ENCODE measurements at regions not wholly inside any gene's neighbourhood (a gene's known extent, or its start where the extent isn't known, plus 50 kb on each side); places are given as distances from the start of the nearest gene placed in this dataset.
"Not testable (repeated sequence)": the region's sequence is repeated elsewhere in the genome, so short reads cannot be mapped to it uniquely, and the experiment has no call there.

DNA sequence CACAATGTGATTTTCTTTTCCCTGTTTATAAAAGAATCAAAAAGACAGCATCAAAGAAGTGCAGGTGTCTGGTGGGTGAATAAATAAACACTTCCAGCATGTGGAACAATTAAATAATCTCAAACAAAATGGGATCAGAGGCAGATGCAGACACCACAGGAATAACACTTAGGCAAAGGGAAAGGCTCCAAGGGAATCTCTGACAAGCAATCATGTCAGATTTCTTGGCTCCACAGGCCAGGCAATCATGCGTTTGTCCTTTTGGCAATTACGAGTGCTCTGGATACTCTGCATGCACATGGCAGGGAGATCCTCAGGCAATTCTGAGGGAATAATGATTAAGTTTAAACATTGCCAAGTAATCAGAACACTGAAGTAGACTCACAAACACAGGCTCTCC lies 403.5 kb upstream of the LUZP2 start:
- no peak for DNase-seq

DNA sequence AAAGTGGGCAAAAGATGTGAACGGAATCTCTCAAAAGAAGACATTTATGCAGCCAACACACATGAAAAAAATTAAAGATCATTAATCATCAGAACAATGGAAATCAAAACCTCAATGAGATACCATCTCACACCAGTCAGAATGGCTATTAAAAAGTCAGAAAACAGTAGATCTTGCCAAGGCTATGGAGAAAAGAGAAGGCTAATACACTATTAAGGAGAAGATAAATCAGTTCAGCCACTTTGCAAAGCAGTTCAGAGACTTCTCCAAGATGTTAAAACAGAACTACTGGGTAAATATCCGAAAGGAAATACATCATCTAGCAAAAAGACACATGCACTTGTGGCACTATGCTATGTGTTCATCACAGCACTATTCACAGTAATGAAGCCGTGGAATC lies 388.2 kb upstream of the LUZP2 start:
- DNase-seq = no peak

DNA sequence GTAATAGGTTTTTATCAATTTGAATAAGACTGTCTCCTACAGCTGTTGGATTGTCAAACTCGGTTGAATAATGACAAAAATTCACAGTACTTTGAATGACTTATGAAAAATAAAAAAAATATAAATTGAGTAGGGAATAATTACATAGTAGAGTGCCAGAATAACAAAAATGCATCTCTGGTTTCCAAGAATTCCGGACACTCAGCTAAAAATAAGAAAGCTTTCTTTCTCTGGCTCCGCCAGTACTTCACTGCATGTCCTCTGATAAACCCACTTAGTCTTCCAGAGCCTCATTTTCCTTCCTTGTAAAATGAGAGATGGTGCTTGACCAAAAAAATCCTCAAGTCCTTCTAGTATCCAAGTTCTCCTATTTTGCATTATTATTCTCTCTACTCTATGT lies 374.6 kb upstream of the LUZP2 start:
- no peak for DNase-seq

DNA sequence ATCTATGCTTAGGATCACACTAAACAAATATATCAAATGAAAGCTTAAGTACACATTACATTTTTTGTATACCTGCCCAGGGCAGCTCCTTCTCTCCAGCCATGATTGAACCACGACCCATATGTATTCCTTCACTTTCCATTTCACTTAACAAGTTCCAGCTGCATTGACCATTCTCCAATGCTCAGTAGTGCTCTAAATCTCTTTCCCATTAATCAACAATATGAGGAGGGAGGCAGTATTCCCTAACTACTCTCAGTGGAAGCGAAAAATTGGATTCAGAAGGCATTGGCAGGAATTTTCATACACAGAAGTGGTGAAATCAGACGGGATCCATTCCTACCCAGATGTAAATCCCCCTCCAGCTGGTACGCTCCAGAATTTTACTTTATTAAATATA lies 372.0 kb upstream of the LUZP2 start:
- no peak for DNase-seq

DNA sequence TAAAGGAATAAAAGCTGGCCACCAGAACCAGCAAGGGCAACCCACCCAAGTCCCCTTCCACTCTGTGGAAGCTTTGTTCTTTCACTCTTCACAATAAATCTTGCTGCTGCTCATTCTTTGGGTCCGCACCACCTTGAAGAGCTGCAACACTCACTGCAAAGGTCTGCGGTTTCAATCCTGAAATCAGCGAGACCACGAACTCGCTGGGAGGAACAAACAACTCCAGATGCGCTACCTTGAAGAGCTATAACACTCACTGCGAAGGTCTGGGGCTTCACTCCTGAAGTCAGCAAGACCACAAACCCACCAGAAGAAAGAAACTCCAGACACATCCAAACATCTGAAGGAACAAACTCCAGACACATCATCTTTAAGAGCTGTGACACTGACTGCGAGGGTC lies 365.2 kb upstream of the LUZP2 start:
- no peak for DNase-seq

DNA sequence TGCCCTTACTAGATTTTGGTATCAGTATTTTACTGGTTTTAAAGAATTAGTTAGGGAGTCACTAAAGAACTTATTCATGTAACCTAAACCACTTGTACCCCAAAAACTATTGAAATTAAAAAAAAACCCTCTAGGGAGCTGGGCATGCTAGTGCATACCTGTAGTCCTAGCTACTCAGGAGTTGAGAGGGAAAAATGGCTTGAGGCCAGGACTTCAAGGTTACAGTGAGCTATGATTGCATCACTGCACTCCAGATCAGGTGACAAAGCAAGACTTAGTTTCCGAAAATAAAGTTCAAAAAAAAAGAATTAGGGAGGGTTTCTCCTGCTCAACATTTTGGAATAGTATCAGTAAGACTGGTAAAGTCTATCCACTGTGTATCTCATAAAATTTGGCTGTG lies 364.4 kb upstream of the LUZP2 start:
- no peak for DNase-seq

DNA sequence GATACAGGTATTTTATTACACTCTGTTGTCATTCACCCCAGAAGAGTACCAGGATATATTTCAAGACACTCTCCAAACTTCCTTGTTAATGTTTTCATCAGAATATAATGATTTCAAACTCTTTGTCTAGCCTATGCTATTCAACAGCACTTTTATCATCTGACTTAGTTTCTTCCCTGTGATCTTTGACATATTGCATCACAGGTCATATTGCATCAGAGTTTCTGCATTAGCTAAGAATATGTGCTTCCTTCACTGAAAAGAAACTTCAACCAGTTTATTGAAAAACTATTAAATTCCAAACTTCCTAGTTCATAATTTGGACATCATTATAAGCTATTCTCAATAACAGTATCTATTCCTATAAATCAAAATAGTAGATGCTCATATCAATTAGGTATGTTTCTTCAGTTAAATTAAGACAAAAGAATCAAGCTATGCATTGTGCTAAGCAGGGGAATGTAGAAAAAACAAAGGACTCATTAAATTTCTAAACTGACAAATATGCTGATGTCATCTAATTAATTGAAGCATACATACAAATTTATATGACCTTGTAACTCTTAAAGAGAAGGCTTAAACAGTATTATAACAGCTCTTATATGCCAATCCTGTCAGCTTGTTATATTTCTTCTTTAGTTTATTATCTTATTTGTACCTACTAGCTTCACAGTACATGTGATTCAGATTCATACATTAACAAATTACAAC lies 361.8 kb upstream of the LUZP2 start:
- no peak for DNase-seq

DNA sequence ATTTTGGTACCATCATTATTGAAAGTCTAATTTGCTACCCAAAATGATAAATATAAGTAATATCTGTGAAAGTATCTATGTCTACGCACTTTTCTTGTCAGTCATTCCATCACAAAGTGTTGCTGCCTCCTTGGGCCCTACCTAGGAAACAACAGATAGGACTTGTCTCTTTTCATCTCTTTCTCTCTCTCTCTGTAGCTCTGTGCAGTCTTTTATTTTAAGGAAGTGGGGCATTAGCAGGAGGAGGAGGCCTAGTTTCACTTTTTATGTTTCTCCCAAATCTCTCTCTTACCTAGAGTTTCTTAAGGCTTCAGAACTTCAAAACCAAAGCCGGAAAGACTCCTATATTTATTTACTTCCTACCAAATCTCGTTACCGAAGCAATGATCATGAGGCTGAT lies 354.8 kb upstream of the LUZP2 start:
- DNase-seq = no peak

DNA sequence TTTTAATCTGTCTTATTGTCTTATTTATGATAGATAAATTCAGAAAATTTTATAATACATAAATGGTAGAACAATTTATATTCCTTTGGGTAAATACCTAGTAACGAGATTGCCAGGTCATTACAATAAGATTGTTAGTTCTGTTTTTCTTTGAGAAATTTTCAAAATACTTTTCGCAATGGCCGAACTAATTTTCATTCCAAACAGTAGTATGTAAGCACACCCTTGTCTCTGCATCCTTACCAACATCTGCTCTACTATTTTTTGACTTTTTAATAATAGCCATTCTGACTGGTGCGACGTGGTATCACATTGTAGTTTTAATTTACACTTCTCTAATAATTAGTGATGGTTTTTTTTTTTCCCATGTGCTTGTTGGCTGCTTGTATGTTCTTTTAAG lies 351.4 kb upstream of the LUZP2 start:
- DNase-seq = no peak

DNA sequence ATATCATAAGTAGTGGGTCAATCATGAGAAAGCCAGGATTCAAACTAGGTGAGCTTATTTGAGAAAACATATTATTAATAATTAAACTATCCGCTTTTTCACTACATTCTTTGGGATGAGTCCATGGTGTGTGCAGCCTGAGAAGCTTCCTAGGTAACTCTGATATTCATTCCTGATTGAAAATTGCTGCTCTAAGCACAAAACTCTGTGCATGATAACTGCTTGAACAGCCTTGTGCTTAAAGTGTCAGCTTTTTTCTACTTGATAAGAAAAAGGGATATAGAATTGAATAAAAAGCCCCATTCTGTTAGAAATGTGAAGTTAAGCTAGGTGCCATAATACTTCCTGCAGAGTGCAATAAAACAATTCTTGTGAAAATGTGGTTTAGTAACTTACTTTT lies 343.5 kb upstream of the LUZP2 start:
- DNase-seq = no peak

DNA sequence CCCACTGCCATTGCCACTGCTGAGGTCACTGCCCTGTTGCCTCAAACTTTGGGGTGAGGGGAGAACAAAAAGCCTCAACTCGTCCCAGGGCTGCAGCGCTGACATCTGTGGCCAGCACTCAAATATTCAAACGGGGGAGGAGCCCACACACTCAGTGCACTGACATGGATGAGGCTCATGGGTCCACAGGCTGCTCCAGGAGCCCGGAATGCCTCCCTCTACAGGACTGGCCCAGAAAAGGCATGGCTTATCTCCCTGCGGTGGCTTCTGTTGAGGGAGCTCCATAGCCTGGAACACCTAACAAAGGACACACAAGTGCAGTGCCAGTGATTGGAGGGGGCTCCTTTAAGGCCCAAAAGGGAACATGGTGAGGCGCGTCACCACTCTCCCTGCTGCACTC lies 341.1 kb upstream of the LUZP2 start:
- DNase-seq = no peak

DNA sequence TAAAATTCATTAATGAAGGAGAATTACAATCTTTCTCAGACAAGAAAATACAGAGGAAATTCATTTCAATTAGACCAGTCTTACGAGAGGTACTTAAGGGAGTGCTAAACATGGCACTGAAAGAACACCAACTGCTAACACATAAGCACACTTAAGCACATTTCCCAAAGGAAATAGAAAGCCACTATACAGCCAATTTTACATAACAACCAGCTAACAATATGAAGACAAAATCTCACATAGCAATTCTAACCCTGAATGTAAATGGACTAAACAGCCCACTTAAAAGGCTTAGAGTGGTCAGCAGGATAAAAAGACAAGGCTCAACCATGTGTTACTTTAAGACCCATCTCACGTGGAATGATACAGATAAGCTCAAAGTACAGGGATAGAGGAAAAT lies 339.5 kb upstream of the LUZP2 start:
- no peak for DNase-seq

DNA sequence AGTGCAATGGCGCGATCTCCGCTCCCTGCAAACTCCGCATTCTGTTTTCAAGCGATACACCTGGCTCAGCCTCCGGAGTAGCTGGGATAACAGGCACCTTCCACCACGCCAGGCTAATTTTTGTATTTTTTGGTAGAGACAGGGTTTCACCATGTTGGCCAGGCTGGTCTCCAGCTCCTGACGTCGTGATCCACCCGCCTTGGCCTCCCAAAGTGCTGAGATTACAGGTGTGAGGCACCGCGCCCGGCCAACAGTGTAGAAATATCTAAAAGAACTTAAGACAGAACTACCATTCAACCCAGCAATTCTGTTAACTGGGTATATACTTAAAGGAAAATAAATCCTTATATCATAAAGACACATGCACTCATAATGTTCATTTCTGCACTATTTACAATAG lies 335.3 kb upstream of the LUZP2 start:
- DNase-seq = no peak

DNA sequence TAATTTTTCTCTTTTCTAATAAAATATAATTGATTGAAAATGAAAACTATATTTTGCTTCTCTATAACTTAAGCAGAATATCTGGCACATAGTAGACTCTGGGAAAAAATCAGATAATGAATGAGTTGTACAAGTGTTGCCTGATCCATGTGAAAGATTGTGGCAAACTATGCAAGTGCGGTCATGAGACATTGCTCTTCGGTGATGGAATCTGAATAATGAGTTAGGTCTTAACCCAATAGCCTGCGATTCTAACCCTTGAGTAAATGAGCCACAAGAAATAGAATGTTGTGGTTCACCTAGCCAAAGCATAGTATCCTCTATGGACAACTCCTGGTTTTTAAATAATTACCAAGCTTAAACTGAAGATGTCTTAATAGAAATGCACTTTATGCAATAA lies 333.7 kb upstream of the LUZP2 start:
- no peak for DNase-seq

DNA sequence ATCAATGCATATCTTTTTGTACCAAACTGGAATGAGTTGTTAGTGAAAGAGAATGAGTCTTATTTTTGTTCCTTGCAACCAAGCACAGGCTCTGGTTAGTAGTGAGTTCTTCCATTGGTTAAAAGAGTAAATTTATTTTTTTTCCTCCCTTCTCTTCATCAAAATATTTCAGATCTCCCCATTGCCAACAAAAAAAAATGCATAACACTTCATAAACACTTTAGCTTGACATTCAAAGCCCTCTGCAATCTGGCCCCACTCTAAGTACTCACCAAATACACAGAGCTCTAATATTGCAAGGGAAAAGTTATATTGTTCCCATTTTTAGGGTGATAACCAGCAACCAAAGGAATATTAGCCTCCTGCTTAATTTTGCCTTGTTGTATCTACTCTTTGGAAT lies 333.0 kb upstream of the LUZP2 start:
- no peak for DNase-seq

DNA sequence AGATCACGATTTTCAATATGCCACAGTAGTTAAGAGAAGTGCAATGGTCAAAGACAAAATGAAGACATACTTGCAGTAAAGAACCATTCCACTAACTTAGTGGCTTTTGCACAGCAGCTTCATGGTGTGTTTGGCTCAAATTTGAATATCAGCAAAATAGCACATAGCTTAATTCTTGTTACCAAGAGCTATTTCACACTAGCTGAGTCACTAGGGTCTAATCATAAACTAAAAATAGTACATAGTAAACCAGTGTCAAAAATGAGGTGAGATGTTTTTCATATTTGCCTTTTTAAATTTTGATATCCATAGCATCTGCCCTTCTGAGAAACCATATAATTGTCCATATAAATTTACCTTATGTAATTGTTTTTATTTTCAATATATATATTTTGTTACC lies 325.0 kb upstream of the LUZP2 start:
- DNase-seq = no peak

DNA sequence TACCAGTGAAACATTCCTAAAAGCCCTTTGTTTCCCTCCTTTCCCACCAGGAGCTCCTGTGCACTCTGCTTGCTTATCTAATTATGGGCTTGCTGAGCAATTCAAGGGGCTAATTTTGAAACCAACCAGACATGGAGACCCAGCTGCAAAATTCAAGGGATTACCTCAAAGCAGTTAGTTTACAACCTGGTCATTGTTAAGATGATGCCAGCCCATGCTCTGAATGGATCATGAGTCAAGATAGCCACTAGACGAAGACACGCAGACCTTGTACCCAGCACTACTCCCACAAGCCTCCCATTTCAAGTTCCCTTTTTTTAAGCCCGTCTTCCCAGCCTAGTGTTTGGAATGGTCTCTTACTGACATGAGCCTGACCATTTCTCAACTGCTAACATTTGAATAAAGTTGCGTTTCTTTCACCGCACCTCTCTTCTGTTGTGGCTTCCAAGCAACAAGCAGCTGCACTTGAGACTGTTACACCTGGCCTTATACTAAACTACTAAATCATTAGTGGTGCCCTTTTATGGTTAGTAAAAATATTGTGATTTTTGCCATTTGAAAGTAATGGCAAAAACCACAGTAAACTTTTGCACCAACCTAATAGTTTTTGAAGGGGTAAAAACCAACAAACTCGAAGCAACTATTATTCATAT lies 315.3 kb upstream of the LUZP2 start:
- no peak for DNase-seq

DNA sequence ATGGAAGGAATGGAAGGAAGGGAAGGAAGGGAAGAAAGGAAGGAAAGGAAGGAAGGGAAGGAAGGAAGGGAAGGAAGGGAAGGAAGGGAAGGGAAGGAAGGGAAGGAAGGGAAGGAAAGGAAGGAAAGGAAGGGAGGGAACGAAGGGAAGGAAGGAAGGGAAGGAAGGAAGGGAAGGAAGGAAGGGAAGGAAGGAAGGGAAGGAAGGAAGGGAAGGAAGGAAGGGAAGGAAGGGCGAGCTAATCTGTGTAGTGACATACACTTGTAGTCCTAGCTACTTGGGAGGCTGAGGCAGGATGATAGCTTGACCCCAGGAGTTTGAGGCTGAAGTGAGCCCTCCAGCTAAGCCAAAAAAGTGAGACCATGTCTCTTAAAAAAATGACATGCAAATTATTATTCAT lies 311.3 kb upstream of the LUZP2 start:
- DNase-seq = not testable (repeated sequence)

DNA sequence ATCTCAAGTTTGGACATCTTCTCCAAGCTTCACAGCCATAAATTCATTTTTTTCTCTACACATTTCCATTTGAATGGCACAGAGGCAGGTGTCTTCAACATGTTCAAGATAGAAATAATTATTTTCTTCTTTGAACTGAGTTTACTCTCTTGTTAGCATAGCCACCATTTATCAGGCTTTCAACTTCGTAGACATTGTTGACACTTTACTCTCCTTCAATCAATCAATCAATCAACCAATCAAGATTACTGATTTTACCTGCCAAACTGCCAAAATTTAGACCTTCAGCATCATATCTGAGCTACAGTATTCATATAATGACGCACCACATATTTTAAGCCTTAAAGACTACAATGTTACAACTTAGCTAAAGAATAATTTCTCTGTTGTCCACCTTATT lies 300.1 kb upstream of the LUZP2 start:
- DNase-seq = no peak

DNA sequence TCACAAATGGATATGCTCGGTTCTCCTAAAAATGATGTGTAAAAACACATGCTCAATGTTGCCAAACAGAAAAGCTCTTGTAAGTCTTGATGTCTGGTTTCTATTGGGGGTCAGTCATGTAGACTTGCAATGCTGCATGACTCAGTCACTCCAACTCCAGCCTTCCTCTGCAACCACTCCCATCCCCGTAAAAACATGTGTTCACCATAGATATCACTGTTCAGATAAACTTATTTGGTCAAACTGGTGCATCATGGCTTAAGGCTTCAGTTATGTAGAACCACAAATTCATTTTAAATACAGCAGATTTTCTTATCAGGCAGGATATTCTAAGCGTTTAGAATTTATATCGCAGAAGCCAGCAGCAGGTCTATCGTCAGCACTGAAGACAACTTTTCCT lies 298.4 kb upstream of the LUZP2 start:
- DNase-seq = no peak

DNA sequence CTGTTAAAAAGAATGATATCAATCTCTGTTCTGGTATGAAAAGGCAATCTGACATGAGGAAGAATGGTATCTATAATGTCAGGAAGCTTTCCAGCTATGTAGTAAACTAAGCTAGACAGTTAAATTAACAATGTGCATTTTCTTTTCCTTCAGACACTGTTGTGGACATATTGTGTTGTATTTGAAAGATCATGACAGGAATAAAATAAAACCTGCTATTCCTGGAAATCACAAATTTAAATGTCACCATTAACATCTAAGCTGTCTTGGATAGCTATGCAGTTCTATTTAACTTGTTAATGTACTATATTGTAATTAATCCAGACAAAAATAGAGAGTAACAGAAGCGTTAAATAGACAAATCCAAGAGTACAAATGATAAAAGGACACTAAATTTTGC lies 297.4 kb upstream of the LUZP2 start:
- no peak for DNase-seq

DNA sequence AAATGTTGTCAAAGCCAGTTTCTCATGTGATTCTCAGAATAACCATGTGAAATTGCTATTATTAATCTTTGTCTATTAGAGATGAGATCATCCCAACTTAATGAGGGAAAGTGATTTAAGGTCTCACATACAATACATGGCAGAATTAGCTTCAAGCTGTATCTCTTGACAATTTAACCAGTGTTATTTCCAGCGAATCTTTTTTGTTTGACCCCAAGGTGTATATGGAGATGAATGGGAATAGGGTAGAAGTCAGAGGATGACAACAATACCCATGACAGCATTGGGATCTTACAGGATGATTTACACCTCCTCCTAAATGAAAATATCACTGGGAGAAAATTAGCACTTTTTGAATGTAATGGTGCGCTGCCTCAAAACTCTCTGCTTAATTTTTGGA lies 290.8 kb upstream of the LUZP2 start:
- no peak for DNase-seq

DNA sequence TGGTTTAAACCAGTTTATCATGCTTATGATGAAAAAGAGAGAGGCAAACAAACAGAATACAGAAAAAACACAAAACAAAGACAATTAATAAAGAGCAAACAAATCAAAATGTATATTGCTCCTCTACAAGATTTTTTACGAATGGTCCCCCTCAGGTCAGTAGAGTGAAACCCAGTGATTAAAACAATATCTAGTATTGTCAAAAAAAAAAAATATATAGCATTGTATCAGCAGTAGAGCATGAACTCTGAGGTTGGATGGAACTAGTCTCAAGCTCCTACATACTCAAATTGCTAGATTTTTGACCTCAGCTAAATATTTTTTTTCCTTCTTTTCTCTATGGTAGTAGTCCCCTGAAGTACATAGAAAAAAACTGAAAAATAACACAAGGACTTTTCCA lies 290.3 kb upstream of the LUZP2 start:
- no peak for DNase-seq

DNA sequence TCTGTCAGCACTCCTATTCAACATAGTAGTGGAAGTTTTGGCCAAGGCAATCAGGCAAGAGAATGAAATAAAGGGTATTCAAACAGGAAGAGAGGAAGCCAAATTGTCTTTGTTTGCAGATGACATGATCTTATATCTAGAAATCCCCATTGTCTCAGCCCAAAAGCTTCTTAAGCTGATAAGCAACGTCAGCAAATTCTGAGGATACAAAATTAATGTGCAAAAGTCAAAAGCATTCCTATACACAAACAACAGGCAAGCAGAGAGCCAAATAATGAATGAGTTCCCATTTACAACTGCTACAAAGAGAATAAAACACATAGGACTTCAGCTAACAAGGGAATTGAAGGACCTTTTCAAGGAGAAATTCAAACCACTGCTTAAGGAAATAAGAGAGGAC lies 280.4 kb upstream of the LUZP2 start:
- DNase-seq = no peak

DNA sequence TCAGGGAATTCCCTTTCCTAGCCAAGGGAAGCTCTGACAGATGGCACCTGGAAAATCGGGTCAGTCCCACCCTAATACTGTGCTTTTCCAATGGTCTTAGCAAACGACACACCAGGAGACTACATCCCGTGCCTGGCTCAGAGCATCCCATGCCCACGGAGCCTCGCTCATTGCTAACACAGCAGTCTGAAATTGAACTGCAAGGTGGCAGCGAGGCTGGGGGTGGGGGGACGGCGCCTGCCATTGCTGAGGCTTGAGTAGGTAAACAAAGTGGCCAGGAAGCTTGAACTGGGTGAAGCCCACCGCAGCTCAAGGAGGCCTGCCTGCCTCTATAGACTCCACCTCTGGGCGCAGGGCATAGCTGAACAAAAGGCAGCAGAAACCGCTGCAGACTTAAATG lies 279.5 kb upstream of the LUZP2 start:
- DNase-seq = not testable (repeated sequence)

Measured in CD4-positive, alpha-beta T cell treated with Interleukin-1 beta for 1 hour (primary cell).